GM19467 (cell line): ENCODE measurements at regions not wholly inside any gene's neighbourhood (a gene's known extent, or its start where the extent isn't known, plus 50 kb on each side); places are given as distances from the start of the nearest gene placed in this dataset.
"Not testable (repeated sequence)": the region's sequence is repeated elsewhere in the genome, so short reads cannot be mapped to it uniquely, and the experiment has no call there.

Source experiments
- ATAC-seq: cut with Tn5 transposase; IDR thresholded peaks from one replicate; pipeline ENCODE4 v1.9.1; 2021; ENCODE audit warnings: mild to moderate bottlenecking, moderate library complexity; ENCODE audit not compliant: unreplicated experiment

- ATAC-seq: no peak
Measured at GRCh38 chr3:102896851-102897621, 462.2 kb downstream of the ZPLD1 start.

GRCh38 chr3:102904629-102905028 is 469.8 kb downstream of the ZPLD1 start:
- ATAC-seq: no peak

GRCh38 chr3:102905811-102906210 is 471.0 kb downstream of the ZPLD1 start:
- no peak for ATAC-seq

DNA sequence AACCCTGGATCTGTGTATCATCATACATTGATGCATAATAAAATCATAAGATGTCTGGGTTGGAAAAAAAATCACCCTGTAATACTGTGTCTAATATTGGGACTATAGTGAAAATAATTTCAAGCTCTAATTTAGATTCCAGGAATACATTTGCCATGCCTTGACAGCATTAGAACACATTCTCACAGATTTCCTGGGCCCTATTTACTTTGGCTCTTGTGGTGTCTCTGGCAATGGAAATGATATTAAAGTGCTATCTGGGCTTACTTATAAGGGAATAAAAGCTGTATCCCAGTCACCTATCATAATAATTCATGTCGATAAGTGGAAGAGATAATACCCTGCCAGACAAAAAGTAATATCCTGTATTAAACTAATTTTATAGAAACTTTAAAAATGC is 472.0 kb downstream of the ZPLD1 start:
- no peak for ATAC-seq

- no peak for ATAC-seq
Measured at GRCh38 chr3:102909904-102910303, 475.1 kb downstream of the ZPLD1 start.

DNA sequence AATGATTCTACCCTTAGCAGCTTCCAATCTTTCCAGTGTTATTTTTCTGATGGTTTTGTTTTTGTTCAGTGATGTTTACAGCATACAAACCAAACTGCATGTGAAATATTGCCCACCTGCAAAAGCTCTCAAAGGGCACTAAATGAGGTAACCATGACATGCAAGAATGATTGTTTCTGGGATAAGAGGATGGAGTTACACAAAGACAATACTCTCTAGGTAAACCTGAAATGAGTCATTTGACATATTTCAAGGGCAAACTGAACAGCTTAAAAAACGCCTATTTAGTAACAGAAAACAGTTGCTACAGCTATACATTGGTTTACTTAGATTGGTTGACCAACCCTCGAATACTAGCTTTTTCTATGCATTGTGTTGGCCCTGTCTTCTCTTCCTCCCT is 481.7 kb downstream of the ZPLD1 start:
- ATAC-seq: no peak

DNA sequence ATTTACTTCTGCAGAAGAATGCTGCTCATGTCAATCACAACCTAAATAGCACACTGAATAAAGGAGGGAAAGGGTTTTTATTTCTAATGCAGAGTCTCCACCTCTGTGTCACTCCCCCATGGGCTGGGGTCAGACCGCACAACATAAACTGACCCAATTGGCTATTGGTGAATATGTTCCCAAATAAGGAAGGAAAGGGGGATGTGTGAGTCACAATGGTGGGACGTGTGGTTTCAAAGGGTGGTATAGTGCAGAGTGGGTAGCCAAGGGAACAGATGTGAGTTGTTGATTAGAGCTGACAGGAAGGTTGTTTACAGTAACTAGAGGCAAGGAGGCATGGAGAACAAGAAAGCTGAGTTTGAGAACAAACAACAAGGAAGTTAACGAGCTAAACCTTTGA is 491.8 kb downstream of the ZPLD1 start:
- ATAC-seq: no peak

DNA sequence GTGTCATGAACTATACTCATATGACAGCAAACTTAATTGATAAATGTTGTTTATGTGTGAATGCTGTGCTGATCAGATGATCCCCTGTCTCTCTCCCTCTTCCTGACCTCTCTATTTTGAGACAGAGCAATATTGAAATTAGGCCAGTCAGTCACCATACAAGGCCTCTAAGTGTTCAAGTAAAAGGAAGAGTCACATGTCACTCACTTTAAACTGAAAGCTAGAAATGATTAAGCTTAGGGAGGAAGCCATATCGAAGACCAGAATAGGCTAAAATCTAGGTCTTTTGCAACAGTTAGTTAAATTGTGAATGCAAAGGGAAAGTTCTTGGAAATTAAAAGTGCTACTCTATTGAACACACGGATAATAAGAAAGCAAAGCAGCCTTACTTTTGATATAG is 498.6 kb downstream of the ZPLD1 start:
- ATAC-seq: no peak

GRCh38 chr3:102936511-102937045 is 501.8 kb downstream of the ZPLD1 start:
- no peak for ATAC-seq

- no peak for ATAC-seq
Measured at GRCh38 chr3:102941786-102942185, 507.0 kb downstream of the ZPLD1 start.

DNA sequence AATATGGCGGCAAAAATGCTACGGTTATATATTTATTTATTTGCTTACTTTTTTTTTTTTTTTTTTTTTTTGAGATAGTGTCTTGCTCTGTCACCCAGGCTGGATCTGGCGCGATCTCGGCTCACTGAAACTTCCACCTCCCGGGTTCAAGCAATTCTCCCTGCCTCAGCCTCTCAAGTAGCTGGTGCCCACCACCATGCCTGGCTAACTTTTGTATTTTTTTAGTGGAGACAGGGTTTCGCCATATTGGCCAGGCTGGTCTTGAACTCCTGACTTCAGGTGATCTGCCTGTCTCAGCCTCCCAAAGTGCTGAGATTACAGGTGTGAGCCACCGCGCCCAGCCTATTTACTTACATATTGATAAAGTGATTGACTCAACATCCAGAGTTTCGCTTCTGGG is 511.6 kb downstream of the ZPLD1 start:
- ATAC-seq: not testable (repeated sequence)

- ATAC-seq: no peak
Measured at GRCh38 chr3:102972350-102972749, 537.5 kb downstream of the ZPLD1 start.

DNA sequence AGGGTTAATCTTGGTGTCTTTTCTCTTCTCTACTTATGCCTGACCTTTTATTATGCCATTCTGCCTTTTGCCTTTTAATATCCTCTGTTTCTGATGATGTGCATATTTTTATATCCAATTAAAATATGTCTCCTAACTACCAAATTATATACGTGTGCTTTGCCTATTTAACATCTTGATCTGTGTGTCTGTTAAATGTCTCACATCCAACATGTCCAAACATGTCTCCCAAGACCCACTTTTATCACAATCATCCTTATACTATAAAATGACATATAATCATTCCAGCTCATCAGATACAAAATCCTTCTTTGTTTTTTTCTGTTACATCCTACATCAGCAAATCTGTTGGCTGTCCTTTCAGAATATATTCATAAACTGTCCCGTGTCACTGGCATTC is 539.5 kb downstream of the ZPLD1 start:
- no peak for ATAC-seq

- ATAC-seq: no peak
Measured at GRCh38 chr3:102979191-102979590, 544.4 kb downstream of the ZPLD1 start.

DNA sequence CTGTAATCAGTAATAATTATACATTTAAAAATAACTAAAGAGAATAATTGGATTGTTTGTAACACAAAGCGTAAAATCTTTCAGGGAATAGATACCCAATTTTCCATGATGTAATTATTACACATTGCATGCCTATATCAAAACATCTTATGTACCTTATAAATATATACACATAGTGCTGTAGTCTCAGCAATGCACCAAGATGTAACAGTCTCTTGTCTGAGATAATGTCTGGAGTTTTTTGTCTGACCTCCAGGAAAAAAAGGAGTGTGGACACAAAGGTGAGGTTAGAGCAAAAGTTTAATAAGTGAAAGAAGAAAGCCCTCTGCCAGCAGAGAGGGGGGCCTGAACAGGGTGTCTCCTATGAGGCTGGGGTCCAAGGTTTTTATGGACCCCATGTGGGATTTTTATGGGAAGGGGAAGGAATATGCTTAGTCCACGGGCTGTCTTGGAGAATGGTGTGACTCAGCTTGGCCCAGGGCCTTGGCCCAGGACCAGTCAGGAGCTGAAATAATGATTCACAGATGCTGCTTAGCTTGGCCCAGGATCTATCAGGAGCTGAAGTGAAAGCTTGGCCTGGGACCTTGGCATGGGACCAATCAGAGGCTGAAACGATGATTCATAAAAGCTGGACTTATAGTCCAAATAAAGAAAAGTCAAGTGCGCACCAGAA is 545.0 kb downstream of the ZPLD1 start:
- ATAC-seq: no peak

- no peak for ATAC-seq
Measured at GRCh38 chr3:102980355-102980696, 545.5 kb downstream of the ZPLD1 start.

DNA sequence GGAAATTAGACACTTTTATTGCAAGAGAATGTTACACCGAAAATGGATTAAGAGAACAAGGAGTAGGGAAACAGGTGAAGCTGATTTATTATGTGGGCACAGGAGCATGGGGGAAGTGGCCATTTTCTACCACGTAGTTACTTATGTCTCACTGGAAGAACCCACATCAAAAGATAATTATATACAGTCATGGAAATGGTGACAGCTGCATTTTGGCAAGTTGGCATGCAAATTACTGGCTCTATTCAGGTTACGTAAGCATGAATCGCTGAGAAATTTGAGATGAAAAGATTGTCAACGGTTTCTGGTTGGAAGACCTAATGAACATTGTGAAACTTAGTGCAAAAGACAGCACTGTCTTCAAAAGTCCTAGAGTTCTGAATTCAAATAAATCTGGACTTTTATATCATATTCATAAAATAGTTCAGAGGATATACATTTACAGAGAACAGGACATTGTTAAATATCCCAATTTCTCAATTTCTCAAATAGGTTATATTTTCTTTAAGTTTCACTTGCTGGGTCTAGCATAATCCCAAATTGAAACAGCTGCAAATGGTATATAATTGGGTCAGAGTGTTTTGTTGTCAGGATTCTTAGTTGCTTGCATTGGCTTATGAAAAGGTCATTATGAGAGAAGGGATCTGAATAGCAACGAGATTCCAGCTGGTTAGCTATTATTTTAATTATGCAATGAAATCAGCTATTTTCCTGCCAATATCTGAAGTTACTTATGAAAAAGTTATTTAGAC is 567.8 kb downstream of the ZPLD1 start:
- no peak for ATAC-seq

DNA sequence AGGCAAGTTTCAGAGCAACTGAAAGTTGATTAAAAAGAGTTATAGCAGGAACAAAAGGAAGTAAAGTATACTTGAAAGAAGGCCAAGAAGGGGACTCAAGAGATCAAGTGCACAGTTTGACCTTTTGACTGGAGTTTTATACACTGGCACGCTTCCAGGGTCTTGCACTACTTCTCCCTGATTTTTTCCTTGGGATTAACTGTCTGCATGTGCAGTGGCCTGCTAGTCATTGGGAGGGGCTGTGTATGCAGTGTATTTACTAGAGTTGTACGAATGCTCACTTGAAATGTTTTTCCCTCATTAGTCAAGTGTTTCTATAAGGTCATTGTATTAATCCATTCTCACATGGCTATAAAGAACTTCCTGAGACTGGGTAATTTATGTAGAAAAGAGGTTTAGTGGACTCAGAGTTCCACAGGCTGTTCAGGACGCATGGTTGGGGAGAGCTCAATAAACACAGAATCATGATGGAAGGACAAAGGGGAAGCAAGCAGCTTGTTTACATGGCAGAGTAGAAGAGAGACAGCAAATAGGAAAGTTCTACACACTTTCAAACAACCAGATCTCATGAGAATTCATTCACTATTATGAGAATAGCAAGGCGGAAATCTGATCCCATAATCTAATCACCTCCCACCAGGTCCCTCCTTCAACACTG is 571.8 kb downstream of the ZPLD1 start:
- no peak for ATAC-seq

- no peak for ATAC-seq
Measured at GRCh38 chr3:103009609-103010008, 574.8 kb downstream of the ZPLD1 start.

DNA sequence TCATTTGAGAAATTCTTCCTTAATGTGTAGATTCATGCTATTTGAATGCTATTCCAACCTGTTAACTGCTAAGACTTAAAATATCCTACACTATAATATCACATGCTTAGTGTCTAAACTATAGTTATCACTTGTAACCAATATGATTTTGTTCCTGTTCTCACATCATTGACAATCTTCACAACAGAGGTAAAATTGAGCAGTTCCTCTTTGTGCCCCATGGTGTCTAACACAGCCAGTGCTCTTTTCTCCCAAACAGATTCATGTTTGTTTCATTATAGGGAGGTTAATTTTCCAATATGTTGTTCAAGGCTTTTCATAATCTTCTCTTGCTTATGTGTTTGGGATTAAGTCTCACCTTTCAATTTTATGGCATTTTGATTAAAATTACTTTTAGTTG is 591.1 kb downstream of the ZPLD1 start:
- no peak for ATAC-seq

GRCh38 chr3:103033841-103034240 is 599.0 kb downstream of the ZPLD1 start:
- no peak for ATAC-seq
